ENCODE measurements at regions not wholly inside any gene's neighbourhood (a gene's known extent, or its start where the extent isn't known, plus 50 kb on each side); places are given as distances from the start of the nearest gene placed in this dataset.
"Not testable (repeated sequence)": the region's sequence is repeated elsewhere in the genome, so short reads cannot be mapped to it uniquely, and the experiment has no call there.

DNA sequence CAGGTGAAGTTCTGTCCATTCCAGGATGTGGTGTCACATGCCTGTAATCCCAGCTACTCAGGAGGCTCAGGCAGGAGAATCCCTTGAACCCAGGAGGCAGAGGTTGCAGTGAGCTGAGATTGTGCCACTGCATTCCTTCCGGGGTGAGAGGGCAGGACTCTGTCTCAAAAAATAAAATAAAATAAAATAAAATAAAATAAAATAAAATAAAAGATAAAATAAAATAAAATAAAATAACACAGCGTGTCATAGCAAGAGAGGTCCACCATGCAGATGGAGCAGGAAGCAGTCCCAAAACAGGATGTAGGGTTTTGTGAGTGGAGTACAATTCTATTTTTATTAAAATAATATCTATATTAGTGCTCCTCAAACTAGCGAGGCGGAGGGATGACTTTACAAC, 83.1 kb upstream of the CD82 start:
- in situ Hi-C loops (cut with HindIII; ENCODE audit: low sequenced_read_pairs): not testable (repeated sequence)

- in situ Hi-C loops (cut with HindIII; ENCODE audit: low sequenced_read_pairs): no loop called here
Observed at GRCh38 chr11:44483919-44484610, 81.4 kb upstream of the CD82 start.

DNA sequence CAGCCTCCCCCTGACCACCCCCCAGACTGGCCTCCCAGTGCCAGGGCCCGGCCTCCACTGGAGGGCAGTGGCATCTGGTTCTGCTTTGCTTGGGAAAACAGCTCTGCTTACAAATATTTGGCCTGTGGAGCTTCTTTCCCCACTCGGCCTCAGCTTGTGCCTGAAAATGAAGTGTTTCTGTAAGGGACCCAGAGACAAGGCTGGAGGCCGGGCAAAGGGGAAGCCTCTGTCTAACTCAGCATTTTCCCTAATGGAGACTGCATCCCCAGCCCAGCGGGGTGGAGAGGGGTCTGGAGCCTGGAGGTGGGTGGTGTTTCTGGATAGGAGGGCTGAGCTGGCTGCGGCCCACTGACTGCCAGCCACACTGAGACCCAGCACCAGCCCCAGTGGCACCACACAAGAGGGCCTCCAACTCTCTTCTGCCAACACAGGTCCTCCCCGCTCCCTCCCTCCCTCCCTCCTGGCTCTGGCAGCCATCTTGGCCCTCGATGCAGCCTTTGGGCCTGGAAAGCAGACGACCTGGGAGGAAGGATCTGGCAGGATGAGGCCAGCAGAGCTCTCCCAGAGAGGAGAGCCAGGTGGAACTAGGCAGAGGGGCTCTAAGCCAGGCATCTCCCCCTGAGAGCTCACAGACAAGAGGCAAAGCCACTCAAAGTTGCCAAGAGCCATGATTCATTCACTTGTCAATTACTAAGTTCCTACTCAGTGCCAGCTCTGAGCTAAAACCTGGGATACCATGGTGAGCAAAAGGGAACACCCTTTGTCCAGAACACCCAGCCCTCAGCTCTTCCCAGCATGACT, 77.1 kb upstream of the CD82 start:
- in situ Hi-C loops (cut with HindIII; ENCODE audit: low sequenced_read_pairs): no loop called here

- in situ Hi-C loops (cut with HindIII; ENCODE audit: low sequenced_read_pairs): no loop called here
Observed at GRCh38 chr11:44493383-44493782, 72.1 kb upstream of the CD82 start.

GRCh38 chr11:44493930-44494329, 71.5 kb upstream of the CD82 start:
- in situ Hi-C loops (cut with HindIII; ENCODE audit: low sequenced_read_pairs): no loop called here

GRCh38 chr11:44494785-44495184, 70.7 kb upstream of the CD82 start:
- in situ Hi-C loops (cut with HindIII; ENCODE audit: low sequenced_read_pairs): no loop called here

- in situ Hi-C loops (cut with HindIII; ENCODE audit: low sequenced_read_pairs): no loop called here
Observed at GRCh38 chr11:44496391-44496790, 69.1 kb upstream of the CD82 start.

- in situ Hi-C loops (cut with HindIII; ENCODE audit: low sequenced_read_pairs): no loop called here
Observed at GRCh38 chr11:44498089-44498871, 67.2 kb upstream of the CD82 start.

GRCh38 chr11:44502506-44502905, 63.0 kb upstream of the CD82 start:
- in situ Hi-C loops (cut with HindIII; ENCODE audit: low sequenced_read_pairs): loop anchor here (25.0 kb wide), 1 partner anchor 90 kb away; no protein-coding TSS in a partner anchor

DNA sequence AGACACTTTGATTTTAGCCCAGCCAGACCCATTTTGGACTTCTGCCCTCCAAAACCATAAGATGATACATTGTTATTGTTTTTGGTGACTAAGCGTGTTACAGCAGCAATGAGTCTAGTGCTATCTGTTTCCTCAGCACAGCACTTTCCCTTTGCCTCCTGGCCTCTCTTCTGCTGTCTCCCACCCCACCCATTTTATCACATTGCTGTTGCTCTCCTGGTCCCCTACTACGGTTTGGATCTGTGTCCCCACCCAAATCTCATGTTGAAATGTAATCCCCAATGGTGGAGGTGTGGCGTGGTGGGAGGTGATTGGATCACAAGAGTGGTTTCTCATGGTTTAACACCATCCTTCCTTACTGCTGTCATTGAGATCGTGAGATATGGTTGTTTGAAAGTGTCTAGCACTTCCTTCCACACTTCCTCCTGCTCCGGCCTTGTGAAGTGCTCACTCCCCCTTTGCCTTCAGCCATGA, 59.8 kb upstream of the CD82 start:
- in situ Hi-C loops (cut with HindIII; ENCODE audit: low sequenced_read_pairs): loop anchor here (25.0 kb wide), 1 partner anchor 93 kb away; no protein-coding TSS in a partner anchor

DNA sequence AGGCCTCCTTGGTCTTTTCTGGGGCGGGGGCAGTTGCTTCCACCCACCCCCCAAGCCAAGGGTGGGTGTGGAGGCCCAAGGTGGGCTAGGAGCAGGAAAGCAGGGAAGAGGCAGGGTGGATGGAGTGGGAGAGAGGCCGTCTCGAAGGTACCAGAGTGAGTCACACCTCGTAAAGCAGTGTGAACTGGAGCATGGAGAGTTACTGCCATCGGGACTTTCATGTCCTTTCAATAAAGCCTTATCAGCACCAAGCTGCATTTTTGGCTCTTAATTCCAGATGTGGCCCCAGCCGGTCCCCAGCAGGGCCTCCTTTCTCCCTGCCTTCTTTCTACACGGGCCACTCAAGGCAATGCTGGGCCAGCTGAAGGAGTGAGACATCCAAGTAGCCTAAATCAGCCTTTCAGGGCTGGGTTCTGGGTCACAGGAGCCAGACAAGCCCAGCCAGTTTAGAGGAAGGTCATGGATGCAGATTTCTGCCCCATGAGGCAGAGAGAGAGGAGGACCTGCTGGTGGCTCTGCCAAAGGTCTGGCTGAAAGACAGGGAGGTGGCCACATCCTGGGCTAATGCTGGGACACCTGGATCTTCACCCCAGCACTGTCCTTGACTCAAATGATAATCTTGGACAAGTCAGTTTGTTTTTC, 59.0 kb upstream of the CD82 start:
- in situ Hi-C loops (cut with HindIII; ENCODE audit: low sequenced_read_pairs): loop anchor here (25.0 kb wide), 1 partner anchor 94 kb away; no protein-coding TSS in a partner anchor

GRCh38 chr11:44507491-44507890, 58.0 kb upstream of the CD82 start:
- in situ Hi-C loops (cut with HindIII; ENCODE audit: low sequenced_read_pairs): loop anchor here (25.0 kb wide), 1 partner anchor 95 kb away; no protein-coding TSS in a partner anchor

- in situ Hi-C loops (cut with HindIII; ENCODE audit: low sequenced_read_pairs): loop anchor here (25.0 kb wide), 1 partner anchor 96 kb away; no protein-coding TSS in a partner anchor
Observed at GRCh38 chr11:44507896-44508445, 57.5 kb upstream of the CD82 start.

GRCh38 chr11:44509296-44509695, 56.2 kb upstream of the CD82 start:
- in situ Hi-C loops (cut with HindIII; ENCODE audit: low sequenced_read_pairs): loop anchor here (25.0 kb wide), 1 partner anchor 97 kb away; no protein-coding TSS in a partner anchor

DNA sequence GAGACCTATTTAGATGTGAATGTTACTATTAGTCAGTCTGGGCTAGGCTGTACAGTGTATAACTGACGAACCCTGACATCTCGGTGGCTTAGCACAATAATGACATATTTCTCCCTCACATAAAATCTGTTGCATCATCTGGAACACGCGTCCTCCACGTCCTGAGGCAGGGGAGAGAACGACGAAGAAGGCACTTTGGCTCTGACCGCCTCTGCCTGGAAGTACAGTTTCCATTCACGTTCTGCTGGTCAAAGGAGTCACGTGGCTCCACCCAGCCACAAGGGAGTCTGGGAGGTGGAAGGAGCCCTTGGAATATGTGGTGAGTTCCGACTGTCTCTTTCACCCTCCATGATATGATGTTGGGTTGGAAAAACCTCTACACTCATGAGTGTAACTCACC, 55.1 kb upstream of the CD82 start:
- in situ Hi-C loops (cut with HindIII; ENCODE audit: low sequenced_read_pairs): loop anchor here (25.0 kb wide), 1 partner anchor 98 kb away; no protein-coding TSS in a partner anchor

GRCh38 chr11:44512818-44513217, 52.6 kb upstream of the CD82 start:
- in situ Hi-C loops (cut with HindIII; ENCODE audit: low sequenced_read_pairs): loop anchor here (25.0 kb wide), 1 partner anchor 101 kb away; no protein-coding TSS in a partner anchor

DNA sequence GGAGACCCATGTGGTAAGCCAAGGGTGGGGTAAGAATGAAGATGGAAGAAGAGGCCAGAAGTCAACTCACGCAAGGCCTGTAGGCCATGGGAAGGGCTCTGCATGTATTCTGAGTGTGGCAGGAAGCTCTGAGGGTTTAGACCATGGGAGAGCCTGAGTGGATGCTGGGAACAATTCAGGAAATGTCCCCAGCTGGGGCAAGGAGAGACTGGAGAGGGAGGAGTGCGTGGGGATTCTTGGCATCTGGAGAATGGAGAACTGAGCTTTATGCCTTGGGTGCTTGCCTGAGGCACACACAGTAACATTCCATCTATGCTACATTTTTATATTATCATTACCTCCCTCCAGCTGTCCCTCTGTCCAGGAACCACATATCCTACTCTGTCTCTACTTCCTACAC, 50.4 kb upstream of the CD82 start:
- in situ Hi-C loops (cut with HindIII; ENCODE audit: low sequenced_read_pairs): loop anchor here (25.0 kb wide), 1 partner anchor 103 kb away; no protein-coding TSS in a partner anchor
